HG03432 (cell line): ENCODE measurements at regions not wholly inside any gene's neighbourhood (a gene's known extent, or its start where the extent isn't known, plus 50 kb on each side); places are given as distances from the start of the nearest gene placed in this dataset.
"Not testable (repeated sequence)": the region's sequence is repeated elsewhere in the genome, so short reads cannot be mapped to it uniquely, and the experiment has no call there.

Source experiments
- ATAC-seq: cut with Tn5 transposase; IDR thresholded peaks from one replicate; pipeline ENCODE4 v1.9.1; 2021; ENCODE audit warnings: mild to moderate bottlenecking, moderate library complexity; ENCODE audit not compliant: unreplicated experiment

GRCh38 chr7:69526570-69526969 lies 71.7 kb upstream of the AUTS2 start:
- no peak for ATAC-seq

GRCh38 chr7:69527706-69528105 lies 70.6 kb upstream of the AUTS2 start:
- no peak for ATAC-seq

- ATAC-seq = no peak
Measured at GRCh38 chr7:69531050-69531449, 67.2 kb upstream of the AUTS2 start.

GRCh38 chr7:69534461-69535041 lies 63.7 kb upstream of the AUTS2 start:
- no peak for ATAC-seq

- no peak for ATAC-seq
Measured at GRCh38 chr7:69537691-69538090, 60.6 kb upstream of the AUTS2 start.

- ATAC-seq = no peak
Measured at GRCh38 chr7:69539531-69539930, 58.7 kb upstream of the AUTS2 start.

- no peak for ATAC-seq
Measured at GRCh38 chr7:69540287-69540686, 58.0 kb upstream of the AUTS2 start.

GRCh38 chr7:69541779-69542432 lies 56.4 kb upstream of the AUTS2 start:
- ATAC-seq = not testable (repeated sequence)

- ATAC-seq = no peak
Measured at GRCh38 chr7:69545175-69545574, 53.1 kb upstream of the AUTS2 start.
